ENCODE measurements at regions not wholly inside any gene's neighbourhood (a gene's known extent, or its start where the extent isn't known, plus 50 kb on each side); places are given as distances from the start of the nearest gene placed in this dataset.

DNA sequence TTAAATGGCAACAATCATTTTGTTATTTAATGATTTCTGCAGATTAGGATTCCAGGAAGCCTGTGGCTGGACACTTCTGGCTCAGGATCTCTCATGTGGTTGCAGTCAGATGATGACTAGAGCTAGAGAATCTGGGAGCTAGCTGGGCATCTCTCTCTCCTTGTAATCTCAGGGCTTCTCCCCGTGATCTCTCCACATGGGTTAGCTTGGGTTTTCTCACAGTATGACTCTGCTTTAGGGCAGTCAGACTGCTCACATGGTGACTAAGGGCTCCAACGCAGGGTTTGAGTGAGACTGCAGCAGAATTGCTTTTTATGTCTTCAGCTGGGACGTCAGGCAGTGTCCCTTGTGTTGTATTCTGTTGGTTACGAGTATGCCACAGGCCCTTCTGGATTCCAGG is 361.4 kb downstream of the CBLL2 start:
- TF ChIP-seq CTCF (IDR thresholded peaks at IDR 0.05), result no peak
- TF ChIP-seq EP300 (IDR thresholded peaks at IDR 0.05; ENCODE audit: low read depth), result no peak

Data from transverse colon (tissue), 3 donors.